HG02840 (cell line): ENCODE measurements at regions not wholly inside any gene's neighbourhood (a gene's known extent, or its start where the extent isn't known, plus 50 kb on each side); places are given as distances from the start of the nearest gene placed in this dataset.

Source experiments
- ATAC-seq: cut with Tn5 transposase; IDR thresholded peaks from one replicate; pipeline ENCODE4 v1.9.1; 2021; ENCODE audit warnings: mild to moderate bottlenecking, moderate library complexity, moderate number of reproducible peaks; ENCODE audit not compliant: unreplicated experiment, low FRiP score

DNA sequence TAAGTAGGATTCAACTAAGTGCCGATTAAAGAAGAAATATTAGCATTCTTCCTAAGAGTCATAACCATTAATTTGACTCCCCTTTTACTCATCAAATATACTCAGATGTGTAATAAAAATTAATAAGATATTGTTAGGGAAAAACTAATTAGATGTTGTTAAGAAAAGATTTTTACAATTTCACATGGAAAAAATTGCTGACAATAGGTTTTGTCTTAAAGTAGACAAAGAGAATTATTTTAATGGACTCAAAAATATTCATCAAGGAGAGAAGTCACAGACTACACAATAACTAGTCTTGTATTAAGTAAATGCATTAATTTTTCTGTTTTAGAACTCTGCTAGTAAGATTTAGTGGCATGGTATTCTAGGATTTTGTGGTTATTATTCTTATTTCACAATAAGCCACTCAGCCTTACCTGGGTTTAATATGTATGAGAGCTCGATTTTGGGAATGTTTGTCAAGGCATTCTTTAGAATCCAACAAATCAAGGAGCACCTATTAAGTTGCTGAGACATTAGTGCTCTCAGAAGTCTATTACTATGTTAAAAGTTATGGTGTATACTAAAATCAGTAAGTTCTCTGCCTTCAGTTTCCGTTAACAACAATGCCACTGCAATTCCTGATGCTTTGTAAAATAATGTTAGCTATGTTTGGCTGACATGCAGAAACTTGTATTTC lies 110.2 kb upstream of the UGT8 start:
- ATAC-seq, result no peak

DNA sequence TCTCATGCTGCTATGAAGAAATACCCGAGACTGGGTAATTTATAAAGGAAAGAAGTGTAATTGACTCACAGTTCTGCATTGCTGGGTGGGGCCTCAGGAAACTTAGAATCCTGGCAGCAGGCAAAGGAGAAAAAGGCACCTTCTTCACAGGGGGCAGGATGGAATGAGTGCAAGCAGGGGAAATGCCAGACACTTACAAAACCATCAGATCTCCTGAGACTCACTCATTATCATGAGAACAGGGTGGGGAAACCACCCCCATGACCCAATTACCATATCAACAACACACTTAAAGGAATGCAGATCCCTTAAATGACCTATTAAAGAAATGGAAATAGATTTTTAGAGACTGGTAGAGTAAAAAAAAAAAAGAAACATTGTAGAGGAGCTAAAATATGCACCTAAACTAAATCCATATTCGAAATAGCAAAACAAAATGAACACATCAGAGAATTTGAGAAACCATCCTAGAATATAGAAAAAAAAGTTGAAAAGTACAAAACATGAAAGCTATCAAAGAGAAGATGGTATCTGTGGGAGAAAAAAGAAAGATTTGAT lies 104.3 kb upstream of the UGT8 start:
- no peak for ATAC-seq

DNA sequence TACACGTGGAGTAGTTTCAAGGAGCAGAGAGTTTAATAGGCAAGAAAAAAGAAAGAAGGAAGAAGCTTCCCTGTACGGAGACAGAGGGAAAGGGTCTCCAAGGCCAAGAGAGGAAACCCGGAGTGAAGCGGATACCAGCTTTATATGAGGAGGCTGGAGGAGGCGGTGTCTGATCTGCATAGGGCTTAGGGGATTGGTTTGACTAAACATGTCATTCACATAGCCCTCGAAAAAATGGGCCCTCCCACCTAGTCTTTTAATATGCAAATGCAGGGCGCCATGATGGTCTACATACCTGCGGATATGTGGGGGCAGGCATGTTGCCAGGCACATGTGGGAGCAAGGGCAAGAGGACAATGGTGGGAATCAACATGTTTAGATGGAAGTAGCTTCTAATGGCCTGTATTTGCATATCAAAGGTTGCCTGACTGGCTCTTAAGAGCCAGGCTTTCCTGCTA lies 103.1 kb upstream of the UGT8 start:
- ATAC-seq, result no peak

DNA sequence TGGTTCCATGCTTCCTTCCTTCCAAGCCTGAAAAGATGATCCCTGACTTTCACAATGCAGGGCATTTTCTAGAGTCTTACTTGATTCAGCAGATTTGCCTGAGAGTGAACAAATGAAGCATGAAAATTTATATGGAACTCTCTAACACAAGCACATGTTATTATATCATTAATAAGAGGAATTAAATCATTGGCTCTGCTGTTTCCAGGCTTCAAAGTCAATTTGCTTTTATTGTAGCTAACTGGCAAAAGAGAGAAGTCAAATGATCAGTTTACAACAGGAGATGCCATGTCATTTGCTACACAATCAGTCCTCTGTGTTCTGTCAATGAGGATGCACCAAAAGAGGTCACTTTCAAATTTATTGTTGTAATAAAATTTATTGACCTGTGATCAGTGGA lies 101.5 kb upstream of the UGT8 start:
- ATAC-seq, result no peak

DNA sequence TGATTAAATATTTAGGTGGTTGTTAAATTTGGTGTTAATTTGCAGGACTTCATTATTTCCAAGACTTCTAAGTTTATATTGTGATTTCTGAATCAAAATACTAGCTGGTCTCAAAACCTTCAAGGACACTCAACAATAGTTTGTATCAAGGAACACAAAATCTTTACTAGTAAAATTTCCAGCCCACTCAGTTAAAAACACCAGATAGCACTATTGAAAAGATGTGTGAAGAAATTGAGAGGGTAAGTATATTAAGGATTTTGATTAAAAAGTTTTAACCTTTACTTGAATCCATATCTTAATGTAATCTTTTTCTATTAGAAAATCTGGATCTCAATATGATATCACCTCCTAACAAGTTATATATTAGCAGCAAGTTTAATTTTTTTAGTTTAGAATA lies 89.3 kb upstream of the UGT8 start:
- ATAC-seq, result no peak

DNA sequence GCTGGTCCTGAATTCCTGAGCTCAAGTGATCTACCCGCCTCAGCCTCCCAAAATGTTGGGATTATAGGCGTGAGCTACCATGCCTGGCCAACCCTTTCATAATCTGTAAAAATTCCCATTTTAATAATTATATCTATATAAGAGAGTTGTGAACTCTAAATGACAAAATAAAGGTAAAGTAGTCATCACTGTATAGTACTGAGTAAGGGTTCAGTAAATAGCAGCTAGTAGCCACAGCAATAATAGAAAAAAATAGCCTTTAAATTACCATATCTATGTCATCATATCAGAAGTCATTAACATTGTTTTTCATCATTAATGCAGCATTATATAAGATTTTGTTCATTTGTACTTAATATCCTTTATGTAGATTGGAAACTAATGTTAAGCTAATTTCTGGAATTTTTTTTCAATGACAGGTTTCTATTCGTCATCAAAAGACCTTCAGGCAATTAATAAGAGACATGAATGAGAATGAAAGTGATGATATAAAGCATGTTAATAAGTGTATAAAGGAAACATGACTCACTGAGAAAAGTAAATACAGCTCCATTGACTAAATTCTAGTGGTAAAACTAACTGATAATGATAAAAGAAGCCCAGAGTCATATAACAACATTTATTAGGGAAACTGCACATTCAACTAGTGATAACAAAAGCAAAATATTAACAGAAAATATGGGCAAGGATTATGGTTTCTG lies 85.9 kb upstream of the UGT8 start:
- ATAC-seq, result no peak

DNA sequence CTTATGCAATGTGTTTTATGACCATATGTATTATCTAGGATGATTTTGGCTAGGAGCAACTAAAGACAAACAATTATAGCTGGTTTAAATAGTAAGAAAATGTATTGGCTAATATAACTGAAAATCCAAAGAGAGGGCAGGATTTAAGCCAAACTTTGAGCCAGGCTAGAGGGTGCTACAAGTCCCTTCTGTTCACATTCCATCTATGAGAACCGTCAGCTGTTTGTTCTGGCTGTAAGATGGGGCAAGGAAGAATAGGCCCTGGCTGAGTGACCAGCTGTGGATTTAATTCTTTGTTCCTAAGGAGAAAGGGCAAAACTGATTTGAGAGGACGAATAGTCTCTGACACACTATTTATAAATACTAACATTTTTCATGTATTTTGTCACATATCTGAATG lies 79.2 kb upstream of the UGT8 start:
- ATAC-seq, result no peak

DNA sequence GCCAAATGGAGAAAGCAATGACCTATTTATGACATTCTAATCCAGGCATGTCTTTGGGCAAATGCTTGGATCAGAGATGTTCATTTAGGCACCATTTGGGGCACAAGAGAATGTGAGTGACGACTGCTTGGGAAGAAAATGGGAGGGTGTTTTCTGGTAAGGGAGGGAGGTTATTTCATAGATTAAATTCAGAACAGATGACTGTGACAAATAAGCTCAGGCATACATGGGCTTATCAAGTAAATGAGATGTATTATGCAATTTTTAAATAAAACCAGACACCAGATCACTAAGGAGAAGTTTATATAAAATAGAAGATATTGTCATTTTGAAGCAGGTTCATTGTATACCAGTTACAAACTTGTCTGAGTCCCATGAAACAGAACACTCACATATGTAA lies 71.4 kb upstream of the UGT8 start:
- ATAC-seq, result no peak

DNA sequence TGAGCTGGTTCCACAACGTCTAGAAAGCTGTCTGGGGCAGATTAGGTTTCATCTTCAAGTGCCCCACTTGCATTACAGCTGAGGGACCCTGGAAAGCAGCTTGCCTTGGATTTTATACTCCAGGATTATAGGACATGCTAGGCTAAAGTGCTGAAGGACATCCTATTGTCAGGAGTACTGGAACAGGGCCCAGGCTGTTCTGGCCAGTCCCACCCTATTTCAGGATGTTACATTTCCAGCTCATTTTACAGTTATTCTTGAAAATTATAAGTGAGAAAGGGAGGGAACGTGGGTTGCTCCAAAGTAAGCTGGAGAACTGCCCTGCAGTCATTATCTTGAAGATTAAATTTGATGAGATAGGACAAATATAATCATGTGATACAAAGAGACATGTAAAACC lies 71.0 kb upstream of the UGT8 start:
- no peak for ATAC-seq

DNA sequence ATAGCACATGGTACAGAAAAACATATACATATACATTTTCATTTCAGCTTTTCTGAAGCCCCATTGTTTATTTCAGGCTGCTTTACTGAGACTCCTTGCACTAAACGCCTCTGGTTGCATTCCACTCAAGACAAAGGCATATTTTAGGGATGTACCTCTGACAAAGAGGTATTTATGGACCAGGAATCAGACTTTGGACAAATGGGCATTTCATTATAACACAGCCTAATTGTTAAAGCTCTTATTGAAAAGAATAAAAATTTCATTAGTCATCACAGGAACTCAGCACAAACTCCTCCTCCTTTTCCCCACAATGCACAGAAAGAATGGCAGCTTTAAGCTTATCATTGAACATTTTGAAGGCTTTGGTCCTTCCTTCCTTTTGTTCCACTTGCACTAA lies 62.9 kb upstream of the UGT8 start:
- no peak for ATAC-seq

DNA sequence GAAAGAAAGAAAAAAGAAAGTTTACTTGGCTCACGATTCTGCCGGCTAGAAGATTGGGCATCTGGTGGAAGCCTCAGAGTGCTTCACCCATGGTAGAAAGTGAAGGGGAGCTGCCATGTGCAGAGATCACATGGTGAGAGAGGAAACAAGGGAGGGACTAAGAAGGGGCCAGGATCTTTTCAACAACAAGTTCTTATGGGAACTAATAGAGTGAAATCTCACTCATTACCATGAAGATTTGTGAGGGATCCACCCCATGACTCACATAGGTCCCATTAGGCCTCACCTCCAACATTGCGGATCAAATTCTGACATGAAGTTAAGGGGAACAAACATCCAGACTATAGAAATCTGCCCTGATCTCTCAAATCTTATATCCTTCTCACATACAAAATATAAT lies 61.3 kb upstream of the UGT8 start:
- ATAC-seq, result no peak

DNA sequence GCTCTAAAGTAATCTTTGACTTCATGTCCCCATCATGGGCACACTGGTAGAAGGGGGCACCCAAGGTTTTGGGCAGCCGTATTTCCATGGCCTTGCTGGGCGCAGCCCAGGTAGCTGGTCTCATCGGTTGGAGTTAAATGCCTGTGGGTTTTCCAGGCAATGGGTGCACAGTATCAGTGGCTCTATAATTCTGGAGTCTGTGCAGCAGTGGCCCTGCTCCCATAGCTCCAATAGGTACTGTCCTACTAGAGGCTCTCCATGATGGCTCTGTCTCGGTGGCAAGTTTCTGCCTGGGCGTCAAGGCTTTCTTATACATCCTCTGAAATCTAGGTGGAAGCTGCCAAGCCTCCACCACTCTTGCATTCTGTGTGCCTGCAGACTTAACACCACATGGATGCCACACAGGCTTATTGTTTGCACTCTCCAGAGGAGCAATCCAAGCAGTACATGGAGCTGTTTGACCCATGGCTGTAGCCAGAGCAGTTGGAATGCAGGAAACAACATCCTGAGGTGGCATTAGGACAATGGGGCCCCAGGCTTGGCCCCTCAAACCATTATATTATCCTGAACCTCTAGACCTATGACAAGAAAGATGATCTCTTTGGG lies 60.5 kb upstream of the UGT8 start:
- no peak for ATAC-seq

DNA sequence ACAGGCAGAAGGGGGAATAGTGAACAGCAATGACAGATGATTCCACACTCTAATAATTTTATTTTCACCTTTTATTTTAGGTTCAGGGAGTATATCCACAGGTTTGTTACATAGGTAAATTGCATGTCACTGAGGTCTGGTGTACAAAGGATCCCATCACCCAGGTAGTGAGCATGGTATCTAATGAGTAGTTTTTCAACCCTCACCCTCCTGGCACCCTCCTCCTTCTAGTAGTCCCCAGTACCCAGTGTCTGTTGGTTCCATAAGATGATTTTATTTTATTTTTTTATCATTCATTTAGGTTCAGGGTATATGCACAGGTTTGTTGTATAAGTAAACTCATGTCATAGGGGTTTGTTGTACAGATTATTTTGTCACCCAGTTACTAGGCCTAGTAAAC lies 58.6 kb upstream of the UGT8 start:
- no peak for ATAC-seq

DNA sequence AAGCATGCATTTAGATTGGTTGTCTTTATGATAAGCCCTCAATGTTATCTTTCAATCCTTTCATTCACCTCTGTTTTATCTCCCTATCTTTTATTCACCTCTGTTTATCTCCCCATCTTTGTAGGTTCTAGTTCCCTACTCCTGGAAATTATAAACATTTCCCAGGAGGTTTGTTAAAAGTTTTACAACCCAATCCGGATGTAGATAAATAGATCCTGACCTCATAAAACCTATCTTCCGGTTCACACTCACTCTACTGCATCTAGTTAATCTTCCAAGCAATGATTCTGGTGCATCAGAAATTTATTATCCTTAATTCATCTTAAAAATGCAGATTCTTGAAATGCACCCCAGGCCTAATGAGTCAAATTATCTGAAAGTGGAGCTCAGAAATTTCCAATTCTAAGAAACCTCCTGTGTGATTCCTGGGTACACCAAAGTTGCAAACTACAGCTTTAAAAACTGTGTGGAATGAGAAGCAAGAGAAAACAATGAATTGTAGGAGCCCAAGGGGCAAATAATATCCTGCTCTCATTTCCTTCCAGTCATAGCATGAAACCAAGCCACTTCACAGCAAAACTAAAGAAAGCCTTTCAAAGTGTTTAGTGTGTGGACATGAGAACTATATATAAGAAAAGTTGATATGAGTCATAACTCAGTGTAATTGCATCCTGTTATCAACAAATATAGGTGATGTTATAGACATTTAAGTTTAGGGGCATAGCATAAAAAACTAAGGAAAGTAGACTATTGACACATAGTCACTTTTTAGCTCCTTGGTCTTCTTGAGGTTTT lies 51.1 kb upstream of the UGT8 start:
- no peak for ATAC-seq
